Breast epithelium (tissue), 4 donors: ENCODE measurements at regions not wholly inside any gene's neighbourhood (a gene's known extent, or its start where the extent isn't known, plus 50 kb on each side); places are given as distances from the start of the nearest gene placed in this dataset.

ENCODE experiments used
- DNase-seq, 2 donors: peaks; one replicate each; pipeline ENCODE4 v3.0.0-alpha.2; 2019; ENCODE audit warnings: low spot score in 2 of 2
- H3K27ac ChIP-seq, 2 donors: fragments of 200-600 bp; sonication (generic) in 1 of 2; one replicate each; pipeline ENCODE4 v1.5.1; 2016 to 2019; ENCODE audit warnings: mild to moderate bottlenecking in 1 of 2
- H3K27me3 ChIP-seq, 2 donors: fragments of 200-600 bp; sonication (generic) in 1 of 2; one replicate each; pipeline versions ENCODE4 v1.5.1 to v1.6.0; 2017 to 2019; ENCODE audit warnings: control low read depth in 1 of 2, mild to moderate bottlenecking in 1 of 2
- H3K36me3 ChIP-seq: fragments of 200-600 bp; one replicate; pipeline ENCODE4 v1.5.1; 2019
- H3K4me1 ChIP-seq, 2 donors: fragments of 200-600 bp; sonication (generic); one replicate each; pipeline ENCODE4 v1.5.1; 2016 to 2019; ENCODE audit warnings: control low read depth in 1 of 2
- H3K4me3 ChIP-seq, 3 donors: fragments of 200-600 bp; sonication (generic); 1 replicate in 2 of 3; 2 replicates in 1 of 3; pipeline ENCODE4 v1.5.1; 2016 to 2019; ENCODE audit warnings: mild to moderate bottlenecking in 3 of 3, moderate library complexity in 2 of 3
- H3K9me3 ChIP-seq, 2 donors: fragments of 200-600 bp; sonication (generic) in 1 of 2; one replicate each; pipeline ENCODE4 v1.5.1; 2016 to 2019; ENCODE audit warnings: control low read depth in 1 of 2
- POLR2A ChIP-seq: fragments of 450-650 bp; IDR thresholded peaks from one replicate; pipeline ENCODE4 v1.6.1; 2016; ENCODE audit warnings: antibody characterized with exemption, mild to moderate bottlenecking, moderate library complexity
- POLR2AphosphoS5 ChIP-seq, 3 donors: sonication (generic); formaldehyde crosslinking; IDR thresholded peaks; one replicate each; pipeline ENCODE4 v1.6.1; 2017; ENCODE audit warnings: antibody characterized with exemption in 3 of 3
- intact Hi-C: fragments of 100-400 bp; cut with DNase I; formaldehyde crosslinking; loops from one replicate; pipeline ENCODE4 v1.15.1; 2023; ENCODE audit warnings: low total_unique reads
- TF ChIP-seq, protein P1 (sequence below), 3 donors: fragments of 450-650 bp; IDR thresholded peaks; one replicate each; pipeline ENCODE4 v1.5.1; 2016 to 2017; ENCODE audit warnings: antibody characterized with exemption in 3 of 3, mild to moderate bottlenecking in 3 of 3, moderate library complexity in 3 of 3

GRCh38 chr4:14862891-14863290, 139.4 kb upstream of the CPEB2 start:
- Histone ChIP-seq H3K4me3 (peak overlapping the region; percentile 20 to 56 (median 24)), H3K4me1 (no peaks in the 10 kb centered on the region), H3K27ac (peak overlapping the region; percentile 48 to 54), H3K27me3 (no peaks in the 10 kb centered on the region), H3K36me3 (no peaks in the 10 kb centered on the region), H3K9me3 (no peaks in the 10 kb centered on the region)
- no peak for TF ChIP-seq POLR2AphosphoS5 (IDR thresholded peaks at IDR 0.05)
- TF ChIP-seq POLR2A = no peak
- TF ChIP-seq, protein P1, sequence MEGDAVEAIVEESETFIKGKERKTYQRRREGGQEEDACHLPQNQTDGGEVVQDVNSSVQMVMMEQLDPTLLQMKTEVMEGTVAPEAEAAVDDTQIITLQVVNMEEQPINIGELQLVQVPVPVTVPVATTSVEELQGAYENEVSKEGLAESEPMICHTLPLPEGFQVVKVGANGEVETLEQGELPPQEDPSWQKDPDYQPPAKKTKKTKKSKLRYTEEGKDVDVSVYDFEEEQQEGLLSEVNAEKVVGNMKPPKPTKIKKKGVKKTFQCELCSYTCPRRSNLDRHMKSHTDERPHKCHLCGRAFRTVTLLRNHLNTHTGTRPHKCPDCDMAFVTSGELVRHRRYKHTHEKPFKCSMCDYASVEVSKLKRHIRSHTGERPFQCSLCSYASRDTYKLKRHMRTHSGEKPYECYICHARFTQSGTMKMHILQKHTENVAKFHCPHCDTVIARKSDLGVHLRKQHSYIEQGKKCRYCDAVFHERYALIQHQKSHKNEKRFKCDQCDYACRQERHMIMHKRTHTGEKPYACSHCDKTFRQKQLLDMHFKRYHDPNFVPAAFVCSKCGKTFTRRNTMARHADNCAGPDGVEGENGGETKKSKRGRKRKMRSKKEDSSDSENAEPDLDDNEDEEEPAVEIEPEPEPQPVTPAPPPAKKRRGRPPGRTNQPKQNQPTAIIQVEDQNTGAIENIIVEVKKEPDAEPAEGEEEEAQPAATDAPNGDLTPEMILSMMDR (IDR thresholded peaks at IDR 0.05) = no peak
- no peak for DNase-seq
- intact Hi-C loops = no loop called here

- no peaks in the 10 kb centered on the region for H3K4me1 ChIP-seq
- no peak for DNase-seq
- H3K4me3 ChIP-seq = peak overlapping the region in 2 of 3 donors; percentile 24 to 56
- TF ChIP-seq POLR2AphosphoS5 (IDR thresholded peaks at IDR 0.05) = no peak
- TF ChIP-seq, protein P1 (IDR thresholded peaks at IDR 0.05) = no peak
- TF ChIP-seq POLR2A = no peak
- intact Hi-C loops = no loop called here
- no peaks in the 10 kb centered on the region for H3K36me3 ChIP-seq
- H3K9me3 ChIP-seq = no peaks in the 10 kb centered on the region
- H3K27ac ChIP-seq = peak overlapping the region; percentile 48 to 54
- H3K27me3 ChIP-seq = no peaks in the 10 kb centered on the region
Observed at GRCh38 chr4:14863418-14864364, 138.6 kb upstream of the CPEB2 start.

DNA sequence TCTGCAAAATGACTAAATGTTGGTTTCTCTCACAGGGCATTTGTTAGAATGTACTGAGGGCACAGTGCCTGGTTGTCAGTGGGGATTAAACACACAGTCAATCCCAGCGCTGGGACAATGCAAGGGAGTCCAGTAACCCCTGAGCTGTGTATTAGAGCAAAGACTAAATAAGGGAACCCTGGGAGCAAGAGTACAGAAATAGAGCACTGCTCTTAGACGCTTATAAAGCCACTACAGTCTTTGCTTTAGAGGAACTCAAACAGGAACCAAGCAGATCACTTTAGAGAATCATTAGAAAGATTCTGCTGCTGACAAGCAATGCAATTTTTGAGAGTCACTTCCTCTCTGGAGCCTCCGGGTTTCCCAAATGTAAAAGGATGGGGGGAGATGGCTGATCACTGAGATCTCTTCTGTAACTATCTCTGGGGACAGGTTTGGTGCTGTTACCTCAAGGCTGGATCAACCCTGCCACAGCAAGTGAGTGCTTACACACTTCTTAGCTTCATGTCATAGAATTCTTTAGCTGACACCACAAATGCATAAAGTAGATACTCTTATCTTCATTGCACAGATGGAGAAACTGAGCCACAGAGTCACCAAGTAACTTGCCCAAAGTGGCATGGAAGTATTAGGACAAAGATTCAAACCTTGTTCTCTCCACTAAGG, 137.8 kb upstream of the CPEB2 start:
- TF ChIP-seq POLR2A = no peak
- TF ChIP-seq POLR2AphosphoS5 (IDR thresholded peaks at IDR 0.05) = no peak
- TF ChIP-seq, protein P1 (IDR thresholded peaks at IDR 0.05) = no peak
- Histone ChIP-seq H3K36me3 (no peaks in the 10 kb centered on the region), H3K4me1 (no peaks in the 10 kb centered on the region), H3K27ac (peak overlapping the region in 1 of 2 donors; percentile 54), H3K27me3 (no peaks in the 10 kb centered on the region), H3K9me3 (no peaks in the 10 kb centered on the region), H3K4me3 (no peak overlapping the region)
- no peak for DNase-seq
- intact Hi-C loops = no loop called here

GRCh38 chr4:14865031-14865366, 137.3 kb upstream of the CPEB2 start:
- intact Hi-C loops = no loop called here
- Histone ChIP-seq H3K4me3 (no peak overlapping the region), H3K4me1 (no peaks in the 10 kb centered on the region), H3K27ac (no peak overlapping the region), H3K27me3 (no peaks in the 10 kb centered on the region), H3K9me3 (no peaks in the 10 kb centered on the region), H3K36me3 (no peaks in the 10 kb centered on the region)
- no peak for DNase-seq
- TF ChIP-seq, protein P1 (IDR thresholded peaks at IDR 0.05) = no peak
- TF ChIP-seq POLR2A = no peak
- no peak for TF ChIP-seq POLR2AphosphoS5 (IDR thresholded peaks at IDR 0.05)

DNA sequence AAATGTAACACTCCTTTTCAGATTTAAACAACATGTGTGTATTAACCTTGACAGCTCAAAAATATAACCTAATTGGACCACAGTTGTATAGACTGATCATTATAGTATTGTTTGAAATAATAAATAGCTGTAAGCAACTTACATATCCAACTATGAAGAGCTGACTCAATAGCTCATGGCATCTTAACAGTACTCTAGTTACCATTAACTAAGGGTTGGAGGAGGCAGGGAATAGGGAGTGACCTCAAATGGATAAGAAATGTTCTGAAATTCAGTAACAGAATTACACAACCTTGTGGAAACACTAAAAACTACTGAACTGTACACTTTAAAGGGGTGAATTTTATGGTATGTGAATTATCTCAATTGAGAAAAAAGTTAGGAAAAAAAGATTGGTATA, 136.5 kb upstream of the CPEB2 start:
- TF ChIP-seq, protein P1 (IDR thresholded peaks at IDR 0.05) = no peak
- TF ChIP-seq POLR2A (no peak), POLR2AphosphoS5 (IDR thresholded peaks at IDR 0.05) (no peak)
- Histone ChIP-seq H3K9me3 (no peaks in the 10 kb centered on the region), H3K27ac (no peak overlapping the region), H3K4me1 (no peaks in the 10 kb centered on the region), H3K4me3 (no peak overlapping the region), H3K36me3 (no peaks in the 10 kb centered on the region), H3K27me3 (no peaks in the 10 kb centered on the region)
- intact Hi-C loops = no loop called here
- no peak for DNase-seq
